GM18505 (cell line): ENCODE measurements at regions not wholly inside any gene's neighbourhood (a gene's known extent, or its start where the extent isn't known, plus 50 kb on each side); places are given as distances from the start of the nearest gene placed in this dataset.

ENCODE experiments used
- ATAC-seq: cut with Tn5 transposase; IDR thresholded peaks from one replicate; pipeline ENCODE4 v1.9.1; 2021; ENCODE audit not compliant: unreplicated experiment
- POLR2A ChIP-seq: IDR thresholded peaks from 4 replicates; pipeline ENCODE4 v1.6.1; 2011; ENCODE audit warnings: borderline replicate concordance; ENCODE audit not compliant: insufficient read depth, insufficient read length; ENCODE audit errors: extremely low read depth

DNA sequence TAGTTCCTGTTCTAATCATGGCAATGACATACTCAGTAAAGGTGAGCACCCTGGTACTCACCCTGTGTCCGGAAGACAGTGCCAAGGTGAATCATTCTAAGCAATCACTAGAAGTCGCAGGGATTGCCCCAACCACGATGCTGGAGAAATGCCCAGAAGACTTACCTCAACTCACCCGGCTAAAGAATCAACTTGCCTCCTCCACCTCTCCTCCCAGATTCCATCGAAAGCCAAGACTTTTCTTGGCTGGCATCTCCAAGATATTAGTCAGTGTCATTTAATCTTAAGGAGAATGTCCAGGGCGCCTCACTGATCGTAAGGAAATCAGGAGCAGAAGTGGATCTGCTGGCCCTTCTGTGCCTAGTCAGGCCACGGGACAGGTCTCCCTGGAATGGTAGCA is 204.9 kb downstream of the ERCC6L2 start:
- TF ChIP-seq POLR2A: no peak
- no peak for ATAC-seq

DNA sequence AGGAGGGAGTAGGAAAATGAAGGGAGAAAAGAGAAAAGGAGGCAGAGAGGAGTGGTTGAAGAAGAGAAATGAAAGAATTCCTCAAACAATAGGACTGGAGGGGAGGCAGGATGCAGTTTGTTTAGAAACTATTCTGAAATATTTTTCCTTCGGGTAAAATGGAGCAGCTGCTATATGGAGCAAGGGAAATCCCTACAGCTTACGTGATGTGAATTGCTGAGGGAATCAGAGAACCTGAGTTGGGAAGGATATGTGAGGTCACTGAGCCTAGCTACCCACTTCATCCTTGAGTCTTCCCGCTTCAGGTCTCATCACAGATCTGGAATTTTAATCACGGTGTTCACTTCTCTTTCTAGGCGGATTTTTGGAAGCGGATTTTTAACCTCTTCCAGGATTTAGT is 204.3 kb downstream of the ERCC6L2 start:
- ATAC-seq: no peak
- TF ChIP-seq POLR2A: no peak

DNA sequence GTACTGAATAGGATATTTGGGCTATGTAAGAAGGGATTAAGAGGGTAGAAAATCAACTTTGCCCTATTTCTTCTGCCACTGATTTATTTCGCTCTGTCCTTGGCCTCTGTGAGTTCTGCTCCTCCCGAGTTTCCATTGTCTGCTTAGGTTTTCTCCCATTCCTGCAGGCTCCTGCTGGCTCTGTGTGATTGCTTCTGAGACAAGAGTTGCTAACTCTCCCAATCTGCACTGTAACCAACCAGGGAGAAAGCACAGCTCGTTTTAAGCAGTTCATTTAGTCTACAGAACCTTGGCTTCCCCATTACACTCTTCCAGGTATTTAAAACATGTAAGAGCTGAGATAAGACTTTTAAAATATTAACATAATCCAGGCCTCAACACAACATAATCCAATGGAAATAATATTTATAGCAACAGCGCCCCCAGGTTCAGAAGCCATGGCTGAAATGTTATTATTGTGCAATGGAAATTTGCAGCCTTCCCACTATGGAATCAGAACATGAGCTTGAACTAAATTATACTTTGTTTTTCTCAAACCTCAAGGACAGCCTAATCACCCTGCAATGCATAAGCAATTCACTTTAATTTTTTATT is 203.5 kb downstream of the ERCC6L2 start:
- TF ChIP-seq POLR2A: no peak
- ATAC-seq: no peak

DNA sequence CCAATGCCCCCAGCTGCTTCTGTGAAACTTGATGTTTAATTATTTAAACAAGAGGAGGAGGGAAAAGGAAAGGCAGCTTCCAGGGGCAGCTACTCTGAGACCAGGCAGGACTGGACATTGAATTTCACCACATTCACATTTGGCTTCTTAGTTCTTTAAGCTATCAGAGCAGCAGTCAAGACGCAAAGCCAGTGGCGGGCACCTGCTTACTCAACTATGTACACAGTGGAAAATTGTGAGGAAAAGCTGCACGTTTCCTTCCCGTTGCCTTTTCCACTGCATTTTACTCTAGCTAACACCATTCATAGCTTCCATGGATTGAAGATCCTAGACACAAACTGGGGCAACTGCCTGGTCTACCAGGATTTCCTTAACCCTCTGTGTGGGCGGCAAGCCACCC is 200.3 kb downstream of the ERCC6L2 start:
- no peak for ATAC-seq
- no peak for TF ChIP-seq POLR2A

DNA sequence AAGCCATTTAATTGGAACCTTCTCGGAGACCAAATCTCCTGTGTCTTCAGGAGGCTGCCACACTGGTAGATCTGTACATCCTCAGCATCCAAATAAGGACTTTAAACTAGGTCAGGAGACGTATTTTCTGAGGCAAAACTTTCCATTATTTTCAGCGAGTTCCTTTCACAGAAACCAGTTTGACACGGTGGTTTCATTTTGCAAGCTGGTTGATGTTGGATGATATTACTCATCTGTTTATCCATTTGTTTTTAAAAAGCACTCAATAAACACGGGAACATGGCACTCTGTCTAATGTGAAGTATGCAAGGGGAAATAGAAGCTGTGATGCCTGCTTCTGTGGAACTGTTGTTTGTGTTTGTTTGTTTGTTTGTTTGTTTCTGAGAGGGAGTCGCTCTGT is 199.6 kb downstream of the ERCC6L2 start:
- no peak for TF ChIP-seq POLR2A
- no peak for ATAC-seq

DNA sequence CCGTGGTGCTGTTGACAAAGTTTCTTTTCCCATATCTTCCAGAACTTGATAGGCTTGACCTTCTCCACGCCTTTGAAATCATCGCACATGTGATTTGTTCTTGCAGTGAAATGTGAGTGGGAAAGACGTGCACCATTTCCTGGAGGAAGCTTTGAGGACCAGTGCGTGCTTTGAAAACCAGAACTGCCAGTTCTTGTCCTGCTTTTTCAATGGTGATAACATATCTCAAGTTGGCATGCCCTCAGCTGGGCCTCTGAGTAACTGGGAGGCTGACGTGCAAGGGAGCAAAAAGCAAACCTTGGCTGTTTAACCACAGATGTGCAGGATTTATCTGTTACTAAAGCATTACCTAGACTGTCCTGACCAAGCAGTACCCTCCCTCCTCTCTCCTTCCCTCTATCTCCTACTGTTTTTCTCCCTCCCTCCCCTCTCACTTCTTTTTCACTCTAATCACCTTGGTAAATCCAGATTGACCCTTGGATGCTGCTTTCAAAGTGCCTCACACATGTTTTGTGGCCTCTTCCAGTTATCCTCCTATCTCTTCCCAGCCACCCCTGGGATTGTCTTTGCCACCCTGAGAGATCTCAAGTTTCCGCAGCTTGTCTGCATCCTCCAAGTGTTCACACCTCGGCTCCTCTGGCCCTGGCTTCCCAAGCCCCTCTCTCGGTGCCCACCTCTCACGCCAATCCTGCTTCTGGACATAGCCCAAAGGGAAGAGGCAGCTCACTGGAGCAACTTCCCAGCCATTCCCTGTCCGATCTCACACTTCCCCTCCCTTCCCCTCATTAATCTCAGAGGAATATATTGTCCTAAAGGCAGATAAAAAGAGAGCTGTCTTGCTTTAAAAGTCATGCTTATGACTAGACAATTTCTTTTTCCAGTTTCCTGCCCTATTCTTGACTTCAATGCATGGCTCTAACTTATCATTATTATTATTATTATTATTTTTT is 198.3 kb downstream of the ERCC6L2 start:
- TF ChIP-seq POLR2A: no peak
- no peak for ATAC-seq

DNA sequence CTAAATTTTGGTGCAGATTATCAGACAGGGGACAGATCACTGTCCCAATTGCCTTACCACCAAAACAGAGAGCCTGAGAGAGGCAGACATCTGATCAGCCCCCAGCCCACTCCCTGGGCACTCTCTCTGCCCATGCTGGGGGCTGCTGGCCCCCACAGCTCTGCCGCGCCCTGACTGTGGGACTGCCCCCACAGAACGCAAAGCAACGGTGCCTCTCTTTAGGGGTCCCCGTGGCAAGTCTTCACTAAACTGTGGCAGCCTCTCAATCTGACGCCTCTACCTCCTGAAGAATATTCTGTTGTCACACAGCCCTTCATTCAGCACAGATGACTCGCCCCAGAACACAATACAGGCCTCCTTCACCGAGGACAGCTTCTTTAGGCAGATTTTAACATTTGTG is 197.4 kb downstream of the ERCC6L2 start:
- no peak for ATAC-seq

DNA sequence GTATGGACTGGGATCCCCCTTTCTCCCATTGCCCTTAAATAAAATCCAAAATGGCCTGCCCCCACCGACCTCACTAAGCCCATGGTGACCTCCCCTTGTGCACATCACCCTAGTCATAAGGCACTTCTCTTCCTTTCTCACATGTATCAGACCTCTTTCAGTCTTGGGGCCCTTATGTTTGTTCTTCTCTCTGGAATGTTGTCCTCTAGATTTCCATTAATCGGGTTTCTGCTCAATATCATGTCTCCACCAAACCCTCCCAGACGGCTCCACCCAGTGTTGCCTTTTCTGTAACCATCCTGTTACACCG is 196.3 kb downstream of the ERCC6L2 start:
- ATAC-seq: no peak
- no peak for TF ChIP-seq POLR2A

More for the DNA sequence above, 197.4 kb downstream of the ERCC6L2 start:
- TF ChIP-seq POLR2A: no peak

DNA sequence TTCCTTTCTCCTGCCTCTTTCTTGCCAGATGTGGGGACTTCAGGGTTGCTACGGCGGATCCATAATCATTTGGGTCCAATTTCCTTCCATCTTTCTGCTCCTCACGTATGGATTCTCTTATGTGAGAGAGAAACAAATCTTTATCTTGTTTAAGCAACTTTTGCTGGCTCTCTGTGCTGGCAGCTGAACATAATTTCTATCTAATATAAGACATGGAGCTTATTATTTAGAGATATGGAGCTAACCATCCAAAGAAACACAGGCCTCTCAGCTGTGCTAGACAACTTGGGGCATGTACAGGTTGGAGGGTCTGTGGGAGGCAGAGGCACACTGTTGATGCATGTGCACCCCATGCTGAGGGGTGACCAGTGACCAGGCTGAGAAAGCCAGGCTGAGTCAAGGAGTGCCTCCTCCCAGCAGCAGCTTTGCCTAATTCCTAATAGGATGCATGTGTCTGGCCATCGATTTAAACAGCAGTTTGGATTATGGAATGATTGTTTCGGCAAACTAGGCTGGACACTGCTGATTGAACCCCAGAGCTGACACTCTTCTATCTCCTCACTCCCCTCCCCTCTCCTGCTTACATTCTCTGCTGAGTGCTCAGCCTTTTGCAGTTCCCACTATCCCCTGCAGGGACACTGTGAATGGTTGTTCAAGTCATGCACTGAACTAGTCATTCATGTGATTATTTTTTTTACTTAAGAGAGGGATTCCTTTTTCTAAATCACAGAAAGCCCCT is 195.8 kb downstream of the ERCC6L2 start:
- no peak for TF ChIP-seq POLR2A
- no peak for ATAC-seq

DNA sequence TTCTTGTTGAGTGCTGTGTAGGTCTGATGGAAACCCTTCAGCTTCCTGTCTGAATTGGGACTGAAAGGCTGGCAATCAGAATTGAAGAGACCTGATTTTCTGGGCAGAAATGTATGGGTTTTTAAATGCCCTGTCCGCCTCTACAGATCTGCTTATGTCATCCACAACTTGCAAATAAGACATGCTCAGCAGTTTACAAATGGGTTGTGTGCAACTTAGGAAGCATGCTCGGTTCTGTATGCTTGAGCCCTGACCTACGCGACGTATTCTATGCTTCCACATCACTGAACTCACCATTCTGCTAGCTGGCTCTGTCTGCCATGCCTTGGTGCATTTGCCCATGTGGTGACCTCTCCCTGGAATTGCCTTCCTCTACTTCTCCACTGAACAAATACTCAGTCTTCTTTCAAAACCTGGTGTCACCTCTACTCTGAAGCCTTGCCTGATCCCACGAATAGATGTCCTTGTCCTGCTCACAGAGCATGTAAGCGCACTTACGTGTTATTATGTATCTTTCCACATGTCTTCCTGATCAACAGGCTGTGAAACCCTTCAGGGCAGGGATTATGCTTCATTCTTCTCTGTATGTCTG is 194.2 kb downstream of the ERCC6L2 start:
- no peak for ATAC-seq
- no peak for TF ChIP-seq POLR2A

DNA sequence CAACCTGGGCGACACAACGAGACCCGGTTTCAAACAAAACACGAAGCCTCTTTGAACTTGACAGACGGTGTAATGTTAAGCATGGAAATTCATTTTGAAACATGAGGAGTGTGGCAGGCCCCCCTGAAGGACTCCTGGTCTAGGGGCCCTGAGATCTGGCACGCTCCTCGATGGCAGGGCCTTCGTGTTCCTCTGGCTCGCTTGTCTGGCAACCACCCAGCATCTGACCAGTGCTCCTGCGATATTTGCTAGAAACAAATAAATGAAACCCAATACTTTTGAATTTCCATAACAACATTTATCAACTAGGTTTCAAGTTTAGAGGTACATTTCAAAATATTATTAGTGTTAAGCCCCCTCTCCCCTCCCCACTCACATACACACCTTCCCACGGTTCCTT is 193.0 kb downstream of the ERCC6L2 start:
- ATAC-seq: no peak
- TF ChIP-seq POLR2A: no peak

DNA sequence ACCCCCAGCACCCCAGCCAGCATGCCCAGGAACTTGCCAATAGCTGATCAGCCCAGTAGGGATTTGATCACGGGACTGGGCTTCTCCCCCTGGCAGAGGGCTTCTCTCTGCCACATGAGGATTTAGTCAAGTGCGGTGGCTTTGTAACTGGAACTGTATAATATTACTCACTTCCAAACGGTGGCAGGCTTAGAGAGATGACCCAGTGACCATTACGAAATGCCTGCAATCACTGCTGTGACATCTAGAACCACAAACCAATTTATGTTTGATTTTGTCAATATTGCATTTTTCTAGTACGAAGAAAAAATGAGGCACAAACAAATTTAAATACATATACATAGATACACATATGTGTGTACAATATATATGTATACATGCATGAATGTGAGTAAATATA is 192.1 kb downstream of the ERCC6L2 start:
- ATAC-seq: no peak

DNA sequence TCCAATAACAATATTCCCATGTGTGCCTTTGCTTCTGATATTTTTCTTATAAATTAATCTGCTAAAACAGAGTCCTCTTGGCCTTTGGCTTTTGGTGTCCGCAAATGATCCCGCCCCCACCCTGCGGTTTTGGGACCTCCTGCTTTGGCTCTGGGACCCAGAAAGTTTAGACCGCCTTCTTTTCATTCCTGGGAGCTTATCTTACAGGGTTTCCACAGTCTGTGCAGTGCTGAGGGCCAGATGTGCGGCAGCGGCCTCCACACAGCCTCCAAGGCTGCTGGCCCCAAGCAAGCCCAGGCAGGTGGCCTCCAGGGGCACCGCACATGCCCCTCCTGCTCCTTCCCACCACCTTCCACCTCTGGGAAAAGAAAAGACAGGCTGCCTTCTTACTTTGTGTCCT is 191.5 kb downstream of the ERCC6L2 start:
- no peak for TF ChIP-seq POLR2A
- no peak for ATAC-seq

More for the DNA sequence above, 192.1 kb downstream of the ERCC6L2 start:
- TF ChIP-seq POLR2A: no peak
